ENCODE measurements at regions not wholly inside any gene's neighbourhood (a gene's known extent, or its start where the extent isn't known, plus 50 kb on each side); places are given as distances from the start of the nearest gene placed in this dataset.

- TF ChIP-seq CTCF (IDR thresholded peaks at IDR 0.05; ENCODE audit: extremely low read depth, missing control alignments) = no peak
- DNase-seq (ENCODE audit: low spot score) = no peak
Measured at GRCh38 chr20:39233755-39234154, 271.6 kb downstream of the DHX35 start.

GRCh38 chr20:39227416-39227815 is 265.3 kb downstream of the DHX35 start:
- no peak for DNase-seq (ENCODE audit: low spot score)
- no peak for TF ChIP-seq CTCF (IDR thresholded peaks at IDR 0.05; ENCODE audit: extremely low read depth, missing control alignments)

GRCh38 chr20:39225978-39226377 is 263.8 kb downstream of the DHX35 start:
- TF ChIP-seq CTCF (IDR thresholded peaks at IDR 0.05; ENCODE audit: extremely low read depth, missing control alignments) = no peak
- no peak for DNase-seq (ENCODE audit: low spot score)

- DNase-seq (ENCODE audit: low spot score) = no peak
- no peak for TF ChIP-seq CTCF (IDR thresholded peaks at IDR 0.05; ENCODE audit: extremely low read depth, missing control alignments)
Measured at GRCh38 chr20:39225536-39225935, 263.4 kb downstream of the DHX35 start.

- DNase-seq (ENCODE audit: low spot score) = no peak
- no peak for TF ChIP-seq CTCF (IDR thresholded peaks at IDR 0.05; ENCODE audit: extremely low read depth, missing control alignments)
Measured at GRCh38 chr20:39222101-39222500, 260.0 kb downstream of the DHX35 start.

GRCh38 chr20:39216195-39216594 is 254.1 kb downstream of the DHX35 start:
- TF ChIP-seq CTCF (IDR thresholded peaks at IDR 0.05; ENCODE audit: extremely low read depth, missing control alignments) = no peak
- DNase-seq (ENCODE audit: low spot score) = no peak

- TF ChIP-seq CTCF (IDR thresholded peaks at IDR 0.05; ENCODE audit: extremely low read depth, missing control alignments) = no peak
- DNase-seq (ENCODE audit: low spot score) = no peak
Measured at GRCh38 chr20:39214828-39215227, 252.7 kb downstream of the DHX35 start.
